HAP-1 (cell line): ENCODE measurements at regions not wholly inside any gene's neighbourhood (a gene's known extent, or its start where the extent isn't known, plus 50 kb on each side); places are given as distances from the start of the nearest gene placed in this dataset.

Experiments
- DNase-seq, 2 experiments: peaks; one replicate each; pipeline ENCODE4 v3.0.0-alpha.2; 2016 to 2020; ENCODE audit warnings: low spot score in 2 of 2
- H3K27me3 ChIP-seq: fragments of 250-450 bp; sonication (Bioruptor Pico); 2 replicates; pipeline ENCODE4 v1.5.1; 2020; ENCODE audit warnings: low read depth, mild to moderate bottlenecking, moderate library complexity
- H3K36me3 ChIP-seq: fragments of 250-450 bp; sonication (Bioruptor Pico); replicated peaks from 2 replicates; pipeline ENCODE4 v1.5.1; 2020; ENCODE audit warnings: mild to moderate bottlenecking
- H3K4me1 ChIP-seq: fragments of 250-450 bp; sonication (Bioruptor Pico); 2 replicates; pipeline ENCODE4 v1.5.1; 2020; ENCODE audit warnings: mild to moderate bottlenecking
- H3K4me3 ChIP-seq: fragments of 250-450 bp; sonication (Bioruptor Pico); 2 replicates; pipeline ENCODE4 v1.5.1; 2020; ENCODE audit warnings: mild to moderate bottlenecking, moderate library complexity
- H3K9me3 ChIP-seq: fragments of 250-450 bp; sonication (Bioruptor Pico); 2 replicates; pipeline ENCODE4 v1.5.1; 2020; ENCODE audit warnings: mild to moderate bottlenecking, moderate library complexity
- in situ Hi-C: fragments of 300-500 bp; cut with MboI; formaldehyde crosslinking; loops from 3 replicates; pipeline ENCODE4 v1.14.3; 2020; ENCODE audit warnings: low sequenced_read_pairs, inconsistent platforms, mixed read lengths

DNA sequence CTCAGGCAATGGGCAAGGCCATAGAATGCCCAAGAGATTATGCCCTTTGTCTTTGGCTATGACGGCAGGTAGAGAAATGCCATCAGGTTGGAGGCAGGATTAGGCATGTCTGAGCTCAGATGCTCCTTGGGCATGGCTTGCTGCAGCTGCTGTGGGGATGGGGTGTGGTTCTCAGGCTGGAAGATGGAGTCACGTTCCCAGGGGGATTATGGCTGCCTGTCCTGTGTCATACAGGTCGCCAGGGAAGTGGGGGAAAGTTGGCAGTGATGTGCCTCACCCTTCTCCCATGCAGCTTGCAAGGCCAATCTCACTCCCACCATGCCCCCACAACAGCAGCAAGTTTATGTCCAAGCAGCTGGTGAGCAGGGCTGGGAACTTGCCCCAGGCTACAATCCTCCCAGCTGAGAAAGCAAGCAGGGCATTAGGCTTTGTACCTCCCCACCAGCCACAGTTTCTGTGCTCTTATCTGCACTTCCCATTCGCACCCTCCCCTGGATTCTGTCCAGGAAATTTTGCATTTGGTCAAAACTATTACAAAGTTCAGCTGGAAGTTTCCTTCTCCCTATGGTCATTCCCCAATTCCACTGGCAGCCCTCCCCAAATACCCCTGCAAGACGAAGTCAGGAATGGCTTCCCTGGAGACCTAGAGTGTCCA lies 1788.0 kb upstream of the NUDT12 start:
- Histone ChIP-seq H3K4me3 (no peak overlapping the region), H3K9me3 (no peaks in the 10 kb centered on the region), H3K36me3 (no peaks in the 10 kb centered on the region), H3K27me3 (no peaks in the 10 kb centered on the region), H3K4me1 (no peaks in the 10 kb centered on the region)
- DNase-seq: no peak
- in situ Hi-C loops: no loop called here

DNA sequence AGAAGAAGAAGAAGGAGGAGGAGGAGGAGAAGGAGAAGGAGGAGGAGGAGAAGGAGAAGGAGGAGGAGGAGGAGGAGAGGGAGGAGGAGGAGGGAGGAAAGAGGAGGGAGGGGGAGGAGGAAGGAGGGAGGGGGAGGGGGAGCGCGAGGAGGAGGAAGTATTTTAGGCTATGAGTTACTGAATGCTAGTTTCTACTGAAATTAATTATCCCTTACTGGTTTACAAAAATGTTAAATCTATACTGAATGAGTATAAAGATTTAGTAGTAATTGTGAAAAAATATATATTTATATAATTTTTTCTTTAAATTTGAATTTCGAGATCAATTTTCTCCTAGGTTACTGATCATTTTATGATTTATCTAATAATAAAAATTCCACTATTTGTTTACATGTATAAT lies 1769.0 kb upstream of the NUDT12 start:
- Histone ChIP-seq H3K9me3 (no peaks in the 10 kb centered on the region), H3K4me1 (no peaks in the 10 kb centered on the region), H3K36me3 (no peaks in the 10 kb centered on the region), H3K27me3 (no peaks in the 10 kb centered on the region), H3K4me3 (no peak overlapping the region)
- in situ Hi-C loops: no loop called here
- DNase-seq: no peak

DNA sequence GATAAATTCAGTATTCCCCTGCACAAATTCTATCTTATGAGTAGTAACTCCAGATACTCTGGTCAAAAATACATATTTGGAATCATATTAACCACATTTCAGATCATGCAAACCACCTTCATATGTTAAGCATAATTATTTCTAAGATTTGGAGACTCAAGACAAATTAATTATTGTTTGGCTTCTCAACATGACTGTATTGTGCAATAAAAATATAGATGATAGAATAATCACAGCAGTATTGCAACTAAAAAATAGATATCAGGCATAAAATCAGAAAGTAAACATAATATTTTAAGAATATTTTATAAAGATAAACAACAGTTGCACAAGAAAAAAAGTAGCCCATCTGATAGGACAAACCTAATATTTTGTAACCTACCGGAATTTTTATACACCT lies 1767.6 kb upstream of the NUDT12 start:
- Histone ChIP-seq H3K9me3 (no peaks in the 10 kb centered on the region), H3K27me3 (no peaks in the 10 kb centered on the region), H3K36me3 (no peaks in the 10 kb centered on the region), H3K4me3 (no peak overlapping the region), H3K4me1 (no peaks in the 10 kb centered on the region)
- DNase-seq: no peak
- in situ Hi-C loops: no loop called here

DNA sequence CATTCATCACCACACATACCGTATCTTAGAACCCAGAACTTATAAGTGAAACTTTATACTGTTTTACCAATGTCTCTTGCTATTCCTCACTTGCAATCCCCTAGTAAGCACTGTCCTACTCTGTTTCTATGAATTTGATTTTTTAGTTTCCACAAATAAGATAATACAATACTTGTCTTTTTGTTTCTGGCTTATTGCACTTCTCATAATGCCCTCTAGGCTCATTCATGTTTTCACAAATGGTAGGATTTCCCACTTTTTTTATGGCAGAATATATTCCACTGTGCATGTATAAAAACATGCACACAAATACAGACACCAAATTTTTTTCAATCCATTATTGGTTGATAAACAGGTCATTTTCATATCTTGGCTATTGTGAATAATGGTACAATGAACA lies 1742.3 kb upstream of the NUDT12 start:
- no peaks in the 10 kb centered on the region for H3K27me3 ChIP-seq
- no peaks in the 10 kb centered on the region for H3K9me3 ChIP-seq
- DNase-seq: no peak
- H3K36me3 ChIP-seq: no peaks in the 10 kb centered on the region
- H3K4me1 ChIP-seq: no peaks in the 10 kb centered on the region
- H3K4me3 ChIP-seq: no peak overlapping the region
- in situ Hi-C loops: no loop called here

DNA sequence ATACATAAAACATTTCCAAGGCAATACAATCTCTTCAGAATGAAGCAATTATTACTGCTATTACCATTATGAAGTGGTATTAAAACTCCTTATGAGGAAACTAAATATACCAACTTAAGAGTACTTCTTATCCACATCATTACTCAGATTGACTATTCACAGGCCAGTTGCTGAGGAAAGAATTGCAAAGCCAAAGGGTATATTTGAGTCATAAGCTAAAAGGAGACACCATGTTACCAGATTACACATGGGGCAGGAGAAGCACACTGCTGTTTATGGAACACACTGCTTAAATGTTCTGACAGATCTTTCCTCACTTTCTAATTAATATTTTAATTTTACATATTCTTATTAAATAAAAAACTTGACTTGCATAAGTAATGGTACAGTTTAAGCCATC lies 1726.4 kb upstream of the NUDT12 start:
- no peak for DNase-seq
- H3K36me3 ChIP-seq: no peaks in the 10 kb centered on the region
- no peaks in the 10 kb centered on the region for H3K9me3 ChIP-seq
- in situ Hi-C loops: no loop called here
- H3K4me3 ChIP-seq: no peak overlapping the region
- H3K4me1 ChIP-seq: no peaks in the 10 kb centered on the region
- no peaks in the 10 kb centered on the region for H3K27me3 ChIP-seq

DNA sequence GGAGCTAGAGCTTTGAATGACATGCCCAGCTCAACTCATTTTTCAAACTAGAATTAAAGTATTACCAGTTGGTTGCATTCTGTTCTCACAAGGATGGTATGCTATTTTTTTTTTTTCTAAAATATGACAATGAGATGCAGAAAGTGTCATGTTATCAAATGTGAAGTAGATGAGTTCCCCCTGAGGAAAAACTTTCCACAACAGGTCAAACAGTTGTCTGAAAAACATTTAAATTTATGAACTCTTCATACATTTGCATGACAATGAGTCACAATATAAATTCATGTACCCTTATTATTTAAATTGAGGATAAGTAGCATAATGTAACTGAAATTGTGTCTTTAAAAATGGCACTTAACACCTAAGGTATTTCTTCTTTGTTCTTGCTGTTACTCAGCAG lies 1720.5 kb upstream of the NUDT12 start:
- H3K27me3 ChIP-seq: no peaks in the 10 kb centered on the region
- no peak overlapping the region for H3K4me3 ChIP-seq
- in situ Hi-C loops: no loop called here
- DNase-seq: peak in 1 of 2 experiments; percentile 25
- H3K36me3 ChIP-seq: no peaks in the 10 kb centered on the region
- peaks cover 2% of the 10 kb centered on the region; the same call in 1 of the 2 replicates for H3K4me1 ChIP-seq
- no peaks in the 10 kb centered on the region for H3K9me3 ChIP-seq

DNA sequence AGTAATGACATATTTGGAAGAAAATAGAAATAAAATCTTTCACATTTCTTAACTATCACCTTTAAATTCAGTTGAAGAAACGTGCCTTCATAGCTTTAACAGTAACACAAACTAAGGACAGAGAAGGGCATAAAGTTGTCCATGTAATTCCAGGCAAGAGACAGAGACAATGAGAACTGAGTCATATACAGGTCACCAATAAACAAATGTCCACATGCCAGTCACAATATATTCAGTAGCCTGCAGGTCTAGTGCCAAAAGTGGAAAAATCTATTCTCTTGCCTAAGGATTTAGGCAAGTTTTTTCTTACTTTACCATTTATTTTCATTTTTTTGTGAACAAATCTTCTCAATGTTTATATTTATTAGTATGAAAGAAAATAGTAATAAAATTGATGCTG lies 1711.5 kb upstream of the NUDT12 start:
- DNase-seq: no peak
- in situ Hi-C loops: no loop called here
- Histone ChIP-seq H3K36me3 (no peaks in the 10 kb centered on the region), H3K9me3 (no peaks in the 10 kb centered on the region), H3K4me1 (no peaks in the 10 kb centered on the region), H3K27me3 (no peaks in the 10 kb centered on the region), H3K4me3 (no peak overlapping the region)

DNA sequence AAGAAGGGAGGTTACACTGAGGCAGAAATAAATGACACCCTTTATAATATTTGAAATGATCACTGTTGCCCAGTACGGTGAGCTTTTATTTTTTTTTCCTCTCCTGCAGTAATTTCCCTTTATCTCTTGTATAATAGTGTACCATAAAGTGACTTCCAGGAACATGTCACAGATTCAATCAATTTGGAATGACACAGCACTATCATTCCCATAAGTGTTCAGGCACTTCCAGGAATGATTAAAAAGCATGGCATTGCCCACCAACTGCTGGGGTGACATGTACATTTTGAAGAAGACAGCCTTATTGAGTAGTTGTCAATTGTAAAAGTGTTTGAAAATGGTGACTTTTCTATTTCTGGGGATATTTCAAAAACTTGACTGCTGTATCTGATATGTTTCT lies 1700.9 kb upstream of the NUDT12 start:
- Histone ChIP-seq H3K36me3 (no peaks in the 10 kb centered on the region), H3K27me3 (no peaks in the 10 kb centered on the region), H3K9me3 (no peaks in the 10 kb centered on the region), H3K4me3 (no peak overlapping the region), H3K4me1 (no peaks in the 10 kb centered on the region)
- no peak for DNase-seq
- in situ Hi-C loops: no loop called here

DNA sequence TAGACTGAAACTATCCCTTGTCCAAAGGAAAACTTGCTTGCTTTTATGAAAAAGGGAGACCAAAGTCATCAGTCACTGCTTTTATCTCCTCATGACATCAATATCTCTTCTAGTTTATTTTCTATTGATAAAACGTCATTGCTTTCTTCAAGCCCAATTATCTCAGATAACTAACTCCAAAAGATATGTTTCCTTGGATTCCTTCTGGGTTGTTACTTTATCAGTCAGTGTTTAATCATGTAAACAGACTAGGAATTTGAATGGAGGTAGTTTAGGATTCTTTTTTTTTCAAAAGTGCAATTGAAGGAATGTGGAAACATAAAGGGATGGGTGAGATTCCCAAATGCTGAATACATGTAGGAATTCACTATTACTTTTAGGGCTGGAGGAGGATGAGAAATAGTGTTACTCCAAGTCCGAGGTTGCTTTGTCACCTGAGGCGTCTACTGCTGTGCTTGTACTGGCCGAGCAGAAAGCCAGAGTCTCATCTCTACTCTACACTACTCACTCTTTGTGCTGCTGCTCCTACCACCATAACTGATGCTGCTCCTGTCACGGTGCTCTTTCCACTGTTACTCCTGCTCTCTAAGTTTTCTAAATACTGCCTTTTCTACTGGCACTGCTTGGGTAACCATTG lies 1697.1 kb upstream of the NUDT12 start:
- Histone ChIP-seq H3K27me3 (no peaks in the 10 kb centered on the region), H3K4me3 (no peak overlapping the region), H3K9me3 (no peaks in the 10 kb centered on the region), H3K36me3 (no peaks in the 10 kb centered on the region), H3K4me1 (no peaks in the 10 kb centered on the region)
- no peak for DNase-seq
- in situ Hi-C loops: no loop called here

DNA sequence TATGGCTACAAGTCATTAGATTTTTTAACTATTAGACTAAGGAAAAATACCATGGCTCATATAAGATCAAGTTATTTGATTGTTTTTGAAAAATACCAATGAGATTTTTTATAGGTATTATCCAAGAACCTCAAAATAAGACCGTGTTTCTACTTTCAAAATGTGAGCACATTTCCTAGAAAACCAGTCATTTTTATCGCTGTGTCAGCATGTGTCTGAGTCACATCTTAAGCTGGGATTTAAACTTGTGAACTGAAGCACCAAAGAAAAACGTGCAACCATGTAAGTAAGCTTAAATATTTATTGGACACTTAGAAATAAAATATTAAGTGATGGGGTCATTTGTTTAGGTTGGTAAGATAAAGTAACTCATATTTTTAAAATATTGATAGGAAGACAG lies 1676.0 kb upstream of the NUDT12 start:
- Histone ChIP-seq H3K4me1 (no peaks in the 10 kb centered on the region), H3K36me3 (no peaks in the 10 kb centered on the region), H3K4me3 (no peak overlapping the region), H3K27me3 (no peaks in the 10 kb centered on the region), H3K9me3 (no peaks in the 10 kb centered on the region)
- DNase-seq: no peak
- in situ Hi-C loops: no loop called here

DNA sequence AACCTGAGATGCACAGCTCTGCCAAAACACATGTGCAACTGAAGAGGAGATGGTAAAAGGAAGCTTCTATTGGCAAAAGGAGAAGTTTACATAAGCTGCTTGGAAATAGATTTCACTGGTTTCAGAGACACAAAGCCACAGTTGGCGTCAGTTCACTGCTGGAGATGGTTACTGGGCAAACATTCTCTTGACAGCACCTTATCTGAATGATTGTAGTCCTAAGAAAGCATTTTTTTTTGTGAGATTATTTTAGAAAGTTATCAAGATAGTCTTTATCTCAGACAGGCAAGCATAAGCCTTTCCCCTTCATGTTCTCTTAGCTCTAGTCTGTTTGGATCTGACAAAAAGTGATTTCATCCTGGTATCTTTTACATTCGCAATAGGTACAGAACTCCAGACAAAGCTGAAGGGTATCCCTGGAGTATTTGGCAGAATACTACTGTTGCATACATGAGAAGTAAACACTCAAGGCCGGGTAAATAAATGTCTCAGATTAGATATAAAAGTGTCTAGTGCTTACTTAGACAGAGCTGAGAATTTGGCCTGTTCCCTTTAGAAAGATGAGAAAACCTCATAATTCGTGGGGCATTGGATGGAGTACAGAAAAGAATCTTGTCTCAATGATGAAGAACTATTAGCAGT lies 1668.0 kb upstream of the NUDT12 start:
- no peaks in the 10 kb centered on the region for H3K27me3 ChIP-seq
- H3K9me3 ChIP-seq: no peaks in the 10 kb centered on the region
- no peak overlapping the region for H3K4me3 ChIP-seq
- DNase-seq: no peak
- no peaks in the 10 kb centered on the region for H3K4me1 ChIP-seq
- in situ Hi-C loops: no loop called here
- no peaks in the 10 kb centered on the region for H3K36me3 ChIP-seq

DNA sequence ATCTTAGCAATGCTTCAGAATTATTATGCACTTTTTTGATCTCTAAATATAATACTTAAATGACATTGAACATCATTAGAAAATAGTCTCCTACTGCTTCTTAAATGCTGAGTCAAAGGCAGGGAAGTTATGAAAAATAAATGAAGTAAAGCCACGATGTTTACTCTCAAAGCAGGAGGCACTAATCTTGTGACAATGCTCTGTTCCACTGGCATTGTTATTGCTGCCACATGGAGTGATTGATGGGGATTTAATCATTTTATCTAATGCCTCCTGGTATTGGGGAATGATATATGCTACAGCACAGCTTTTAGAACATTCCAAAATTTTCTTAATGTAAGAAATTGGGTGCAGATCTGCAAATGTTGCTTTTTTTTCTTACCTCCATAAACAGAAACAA lies 1655.4 kb upstream of the NUDT12 start:
- Histone ChIP-seq H3K36me3 (no peaks in the 10 kb centered on the region), H3K27me3 (no peaks in the 10 kb centered on the region), H3K9me3 (no peaks in the 10 kb centered on the region), H3K4me3 (no peak overlapping the region), H3K4me1 (peaks cover 9% of the 10 kb centered on the region)
- in situ Hi-C loops: no loop called here
- peak; percentile 36 to 57 for DNase-seq

DNA sequence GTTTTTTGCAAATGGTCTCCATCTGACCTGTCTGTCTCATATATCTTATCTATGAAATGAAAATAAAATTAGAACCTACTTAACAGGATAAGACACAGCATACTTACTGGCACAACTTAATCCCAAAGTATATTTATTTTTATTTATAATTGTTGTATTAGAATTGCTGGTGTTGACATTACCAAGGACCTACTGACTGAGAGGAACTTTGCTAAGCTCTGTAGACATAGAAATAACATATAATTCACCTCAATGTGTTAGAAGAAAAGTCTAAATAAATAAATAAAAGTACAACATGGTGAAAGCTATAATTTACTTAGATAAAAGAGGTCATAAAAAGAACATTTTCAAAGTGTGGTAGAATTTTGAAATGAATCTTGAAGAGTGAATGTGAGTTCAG lies 1650.5 kb upstream of the NUDT12 start:
- Histone ChIP-seq H3K36me3 (no peaks in the 10 kb centered on the region), H3K4me1 (peaks cover 5% of the 10 kb centered on the region), H3K27me3 (no peaks in the 10 kb centered on the region), H3K9me3 (no peaks in the 10 kb centered on the region), H3K4me3 (no peak overlapping the region)
- DNase-seq: no peak
- in situ Hi-C loops: no loop called here

DNA sequence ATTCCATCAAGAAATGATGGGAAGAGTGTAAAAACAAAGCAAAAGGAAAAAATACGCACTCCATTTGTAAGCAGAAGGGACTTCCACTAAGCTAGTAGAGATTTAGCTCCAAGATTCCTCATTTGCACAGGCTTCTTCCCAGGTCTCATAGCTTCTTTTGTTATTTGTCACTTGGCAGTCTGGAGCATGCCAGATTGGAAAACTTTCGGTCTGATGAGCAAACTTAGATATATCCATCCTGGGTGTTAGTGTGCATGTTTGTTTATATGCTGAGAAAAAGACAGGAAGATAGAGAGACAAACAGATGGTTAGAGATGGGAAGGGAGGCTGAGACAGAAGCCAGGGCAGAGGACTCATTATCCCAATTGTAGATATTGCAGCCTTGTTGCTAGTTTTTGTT lies 1644.5 kb upstream of the NUDT12 start:
- Histone ChIP-seq H3K27me3 (no peaks in the 10 kb centered on the region), H3K4me3 (no peak overlapping the region), H3K9me3 (no peaks in the 10 kb centered on the region), H3K36me3 (no peaks in the 10 kb centered on the region), H3K4me1 (no peaks in the 10 kb centered on the region)
- in situ Hi-C loops: no loop called here
- DNase-seq: no peak
